Adrenal gland (tissue), 5 donors: ENCODE measurements at regions not wholly inside any gene's neighbourhood (a gene's known extent, or its start where the extent isn't known, plus 50 kb on each side); places are given as distances from the start of the nearest gene placed in this dataset.

Experiments
- CTCF ChIP-seq, 6 experiments: fragments of 450-650 bp in 4 of 6; fragments of 200-600 bp in 2 of 6; sonication (generic) in 1 of 6; IDR thresholded peaks; 1 replicate in 5 of 6; 2 replicates in 1 of 6; pipeline versions ENCODE4 v1.5.1 to v1.8.0; 2016 to 2021; ENCODE audit warnings: antibody characterized with exemption in 6 of 6, mild to moderate bottlenecking in 2 of 6, moderate library complexity in 1 of 6
- POLR2A ChIP-seq, 2 donors: fragments of 450-650 bp; IDR thresholded peaks; one replicate each; pipeline ENCODE4 v1.6.1; 2017; ENCODE audit warnings: antibody characterized with exemption in 2 of 2, mild to moderate bottlenecking in 2 of 2, moderate library complexity in 1 of 2
- donor health status: DM: no; HTN: no; CAD: no.

GRCh38 chr5:116883875-116884274 is 309.3 kb upstream of the SEMA6A start:
- TF ChIP-seq POLR2A (IDR thresholded peaks at IDR 0.05) (no peak), CTCF (IDR thresholded peaks at IDR 0.05) (no peak)
